ENCODE measurements at regions not wholly inside any gene's neighbourhood (a gene's known extent, or its start where the extent isn't known, plus 50 kb on each side); places are given as distances from the start of the nearest gene placed in this dataset.

DNA sequence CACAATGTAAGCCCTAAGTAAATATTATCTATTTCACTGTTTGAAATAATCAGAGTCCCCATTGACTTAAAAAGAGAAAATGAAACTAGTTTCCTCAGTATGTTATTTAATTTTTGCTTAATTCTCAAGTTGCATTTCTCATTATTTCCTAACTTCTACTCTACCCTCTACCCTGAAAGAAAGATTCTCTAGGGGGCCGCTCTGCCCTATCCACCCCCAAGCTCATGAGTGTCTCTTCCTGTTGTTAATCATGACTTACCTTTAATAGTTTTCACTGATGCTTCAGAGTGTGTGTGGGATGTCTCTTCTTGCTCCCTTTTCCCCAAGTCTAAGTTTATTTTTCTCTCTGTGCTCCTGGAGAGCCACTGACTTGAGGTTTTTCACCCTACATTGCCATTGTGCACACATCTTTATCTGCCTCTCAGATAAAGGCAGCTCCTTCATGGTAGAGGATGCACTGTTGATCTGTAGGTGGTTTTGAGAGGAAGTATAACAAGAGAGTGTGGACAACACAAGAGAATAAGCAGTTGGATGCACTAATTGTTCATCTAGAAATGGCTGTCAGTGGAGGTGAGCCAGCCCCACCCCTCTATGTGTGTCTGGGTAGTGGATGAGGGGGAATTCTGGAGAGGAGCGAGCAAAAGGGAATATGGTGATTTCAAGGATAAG lies 261.7 kb downstream of the CHRM3 start:
- no peak for TF ChIP-seq NFE2L2 (conservative IDR thresholded peaks at IDR 0.05; ENCODE audit: low read length)
- no peak for TF ChIP-seq POLR2A (IDR thresholded peaks at IDR 0.05; ENCODE audit: low read length)
- TF ChIP-seq, protein P1, sequence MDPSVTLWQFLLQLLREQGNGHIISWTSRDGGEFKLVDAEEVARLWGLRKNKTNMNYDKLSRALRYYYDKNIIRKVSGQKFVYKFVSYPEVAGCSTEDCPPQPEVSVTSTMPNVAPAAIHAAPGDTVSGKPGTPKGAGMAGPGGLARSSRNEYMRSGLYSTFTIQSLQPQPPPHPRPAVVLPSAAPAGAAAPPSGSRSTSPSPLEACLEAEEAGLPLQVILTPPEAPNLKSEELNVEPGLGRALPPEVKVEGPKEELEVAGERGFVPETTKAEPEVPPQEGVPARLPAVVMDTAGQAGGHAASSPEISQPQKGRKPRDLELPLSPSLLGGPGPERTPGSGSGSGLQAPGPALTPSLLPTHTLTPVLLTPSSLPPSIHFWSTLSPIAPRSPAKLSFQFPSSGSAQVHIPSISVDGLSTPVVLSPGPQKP (IDR thresholded peaks at IDR 0.05; ENCODE audit: low read depth, low read length), result no peak
- TF ChIP-seq JUNB (IDR thresholded peaks at IDR 0.05), result no peak
- TF ChIP-seq, protein P2, sequence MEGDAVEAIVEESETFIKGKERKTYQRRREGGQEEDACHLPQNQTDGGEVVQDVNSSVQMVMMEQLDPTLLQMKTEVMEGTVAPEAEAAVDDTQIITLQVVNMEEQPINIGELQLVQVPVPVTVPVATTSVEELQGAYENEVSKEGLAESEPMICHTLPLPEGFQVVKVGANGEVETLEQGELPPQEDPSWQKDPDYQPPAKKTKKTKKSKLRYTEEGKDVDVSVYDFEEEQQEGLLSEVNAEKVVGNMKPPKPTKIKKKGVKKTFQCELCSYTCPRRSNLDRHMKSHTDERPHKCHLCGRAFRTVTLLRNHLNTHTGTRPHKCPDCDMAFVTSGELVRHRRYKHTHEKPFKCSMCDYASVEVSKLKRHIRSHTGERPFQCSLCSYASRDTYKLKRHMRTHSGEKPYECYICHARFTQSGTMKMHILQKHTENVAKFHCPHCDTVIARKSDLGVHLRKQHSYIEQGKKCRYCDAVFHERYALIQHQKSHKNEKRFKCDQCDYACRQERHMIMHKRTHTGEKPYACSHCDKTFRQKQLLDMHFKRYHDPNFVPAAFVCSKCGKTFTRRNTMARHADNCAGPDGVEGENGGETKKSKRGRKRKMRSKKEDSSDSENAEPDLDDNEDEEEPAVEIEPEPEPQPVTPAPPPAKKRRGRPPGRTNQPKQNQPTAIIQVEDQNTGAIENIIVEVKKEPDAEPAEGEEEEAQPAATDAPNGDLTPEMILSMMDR (IDR thresholded peaks at IDR 0.05), result no peak
- no peak for TF ChIP-seq RARB (CRISPR knock-in tag; IDR thresholded peaks at IDR 0.05)
- no peak for TF ChIP-seq KDM5A (IDR thresholded peaks at IDR 0.05)
- TF ChIP-seq EHMT2 (IDR thresholded peaks at IDR 0.05; ENCODE audit: low read depth), result no peak

Data from A549 (cell line).